Rectal smooth muscle tissue (tissue), 1 donor: ENCODE measurements at regions not wholly inside any gene's neighbourhood (a gene's known extent, or its start where the extent isn't known, plus 50 kb on each side); places are given as distances from the start of the nearest gene placed in this dataset.
"Not testable (repeated sequence)": the region's sequence is repeated elsewhere in the genome, so short reads cannot be mapped to it uniquely, and the experiment has no call there.

ENCODE experiments used
- H3K27ac ChIP-seq: one replicate; pipeline ENCODE4 v1.7.0; 2013; ENCODE audit warnings: low read depth, low read length, inconsistent platforms
- H3K27me3 ChIP-seq: one replicate; pipeline ENCODE4 v1.7.0; 2013; ENCODE audit warnings: low read length; ENCODE audit not compliant: control insufficient read depth, insufficient read depth
- H3K36me3 ChIP-seq: one replicate; pipeline ENCODE4 v1.7.0; 2013; ENCODE audit warnings: low read length; ENCODE audit not compliant: control insufficient read depth, insufficient read depth
- H3K4me1 ChIP-seq: one replicate; pipeline ENCODE4 v1.7.0; 2013; ENCODE audit warnings: low read length; ENCODE audit not compliant: control insufficient read depth, insufficient read depth
- H3K4me3 ChIP-seq: one replicate; pipeline ENCODE4 v1.7.0; 2013; ENCODE audit warnings: low read length
- H3K9ac ChIP-seq: one replicate; pipeline ENCODE4 v1.7.0; 2013; ENCODE audit warnings: low read length

DNA sequence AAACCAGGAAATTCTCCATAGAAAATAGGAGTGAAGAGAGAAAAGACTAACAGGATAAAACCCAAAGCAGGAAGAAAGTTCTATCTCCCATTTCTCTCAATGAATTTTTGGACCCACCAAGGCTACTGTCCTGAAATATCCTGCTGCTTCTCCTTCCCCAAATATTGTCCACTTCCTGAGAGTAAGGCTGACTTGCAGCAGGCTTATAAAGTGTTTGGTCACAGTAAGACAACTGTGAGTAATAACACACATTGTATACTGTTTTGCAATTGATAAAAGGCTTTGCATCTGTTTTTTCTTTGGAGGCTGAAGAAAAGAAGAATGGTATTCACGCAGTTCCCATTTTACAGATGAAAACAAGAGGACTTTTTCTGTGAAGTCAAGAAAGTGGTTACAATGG lies 52.8 kb downstream of the FOXD4L6 start:
- H3K4me3 ChIP-seq, H3K27ac ChIP-seq, H3K36me3 ChIP-seq, H3K27me3 ChIP-seq, H3K9ac ChIP-seq, H3K4me1 ChIP-seq: not testable (repeated sequence)

DNA sequence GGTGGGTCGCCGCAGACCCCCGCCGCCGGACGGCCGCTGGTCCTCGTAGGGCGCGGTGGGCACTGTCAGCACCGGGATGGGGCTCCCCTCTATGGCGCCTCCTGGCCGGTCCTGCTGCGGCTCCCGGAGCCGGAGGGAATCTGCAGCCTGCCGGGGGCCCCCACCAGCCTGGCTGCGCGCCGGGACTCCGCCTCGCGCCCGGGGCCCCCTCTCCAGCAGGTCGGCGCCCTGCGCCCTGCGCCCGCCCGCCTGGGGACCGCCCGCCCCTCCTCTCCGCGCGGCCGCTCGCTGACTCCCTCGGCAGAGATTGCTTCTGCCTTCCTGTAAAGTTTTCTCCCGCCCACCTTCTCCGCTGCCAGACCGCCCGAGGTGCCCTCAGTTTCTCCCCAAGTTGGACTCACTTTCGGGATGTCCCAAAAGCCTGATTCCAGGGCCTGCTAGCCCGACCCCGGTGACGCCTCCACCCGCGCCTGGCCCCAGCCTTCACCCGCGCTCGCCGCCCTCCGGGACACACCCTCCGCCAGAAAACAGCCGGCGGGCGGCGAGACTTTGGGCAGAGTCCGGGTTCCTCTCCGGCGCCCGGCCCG lies 54.0 kb downstream of the FOXD4L6 start:
- not testable (repeated sequence) for H3K27ac ChIP-seq, H3K36me3 ChIP-seq, H3K9ac ChIP-seq, H3K4me1 ChIP-seq, H3K27me3 ChIP-seq
- H3K4me3 ChIP-seq, result peak overlapping the region; percentile 55

GRCh38 chr9:41073471-41074243 lies 54.8 kb downstream of the FOXD4L6 start:
- H3K4me3 ChIP-seq, result peak overlapping the region; percentile 55
- not testable (repeated sequence) for H3K36me3 ChIP-seq, H3K27ac ChIP-seq, H3K4me1 ChIP-seq, H3K9ac ChIP-seq, H3K27me3 ChIP-seq

- H3K27ac ChIP-seq, H3K9ac ChIP-seq: not testable (repeated sequence)
These were observed 64.2 kb downstream of the FOXD4L6 start for GRCh38 chr9:41064125-41064795.

DNA sequence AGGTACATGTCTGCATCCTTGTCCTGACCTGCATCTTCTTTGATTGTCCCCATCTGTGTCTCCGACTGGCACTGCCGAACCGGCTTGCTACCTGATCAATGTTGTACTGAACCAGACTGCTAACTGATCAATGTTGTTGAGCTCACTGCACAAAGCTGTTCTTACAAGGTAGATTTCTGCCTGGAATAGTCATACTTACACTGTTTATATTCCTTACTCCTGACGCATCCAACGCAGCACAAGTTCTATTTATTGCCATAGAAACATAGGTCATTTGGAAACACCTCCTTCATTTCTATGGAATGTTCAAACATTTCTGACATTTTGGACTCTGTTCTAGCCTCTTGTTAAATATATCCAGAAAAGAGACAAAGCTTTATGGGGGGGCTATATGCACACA lies 65.2 kb downstream of the FOXD4L6 start:
- not testable (repeated sequence) for H3K9ac ChIP-seq, H3K27me3 ChIP-seq, H3K27ac ChIP-seq, H3K36me3 ChIP-seq, H3K4me3 ChIP-seq, H3K4me1 ChIP-seq

More at GRCh38 chr9:41064125-41064795, 64.2 kb downstream of the FOXD4L6 start:
- not testable (repeated sequence) for H3K4me3 ChIP-seq, H3K4me1 ChIP-seq, H3K36me3 ChIP-seq, H3K27me3 ChIP-seq

DNA sequence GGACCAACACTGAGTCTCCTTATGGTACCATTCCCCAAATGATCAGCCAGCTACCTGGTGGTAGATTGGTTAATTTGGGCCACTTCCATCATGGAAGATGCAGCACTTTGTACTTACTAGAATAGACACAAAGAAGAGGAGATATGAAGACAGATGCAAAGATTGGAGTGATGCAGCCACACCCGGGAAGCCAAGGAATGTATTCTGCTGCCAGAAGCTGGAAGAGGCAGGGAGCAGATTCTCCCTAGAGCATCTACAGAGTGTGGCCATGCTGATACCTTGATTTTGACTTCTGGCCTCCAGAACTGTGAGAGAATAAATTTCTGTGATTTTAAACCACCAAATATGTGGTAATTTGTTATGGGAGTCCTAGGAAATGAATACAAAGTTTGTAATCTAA lies 68.9 kb downstream of the FOXD4L6 start:
- H3K4me1 ChIP-seq, H3K4me3 ChIP-seq, H3K9ac ChIP-seq, H3K27me3 ChIP-seq, H3K36me3 ChIP-seq, H3K27ac ChIP-seq: not testable (repeated sequence)

GRCh38 chr9:41053666-41054363 lies 74.7 kb downstream of the FOXD4L6 start:
- not testable (repeated sequence) for H3K36me3 ChIP-seq, H3K4me3 ChIP-seq, H3K9ac ChIP-seq, H3K27ac ChIP-seq, H3K27me3 ChIP-seq, H3K4me1 ChIP-seq

DNA sequence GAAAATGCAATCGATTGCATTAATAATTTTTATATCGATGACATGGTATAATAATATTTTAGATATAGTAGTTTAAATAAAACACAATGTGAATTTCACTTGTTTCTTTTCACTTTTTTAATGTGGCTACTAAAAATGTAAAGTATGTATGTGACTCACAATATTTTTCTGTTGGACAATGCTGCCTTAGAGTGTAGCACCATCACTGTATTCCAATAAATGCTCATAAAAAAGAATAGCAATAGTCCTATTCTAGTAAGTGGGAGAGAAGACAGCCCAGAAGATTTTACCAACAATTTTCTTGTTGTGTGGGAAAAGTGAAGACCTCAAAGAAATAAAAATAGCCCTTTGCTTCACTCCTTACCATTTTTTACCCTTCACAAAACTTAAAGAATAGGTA lies 79.8 kb downstream of the FOXD4L6 start:
- not testable (repeated sequence) for H3K4me1 ChIP-seq, H3K36me3 ChIP-seq, H3K9ac ChIP-seq, H3K27ac ChIP-seq, H3K4me3 ChIP-seq, H3K27me3 ChIP-seq

GRCh38 chr9:41047792-41048191 lies 80.7 kb downstream of the FOXD4L6 start:
- H3K4me1 ChIP-seq, H3K36me3 ChIP-seq, H3K27ac ChIP-seq, H3K27me3 ChIP-seq, H3K4me3 ChIP-seq, H3K9ac ChIP-seq: not testable (repeated sequence)

GRCh38 chr9:41044930-41045329 lies 83.6 kb downstream of the FOXD4L6 start:
- not testable (repeated sequence) for H3K27ac ChIP-seq, H3K4me3 ChIP-seq, H3K36me3 ChIP-seq, H3K9ac ChIP-seq, H3K4me1 ChIP-seq, H3K27me3 ChIP-seq

DNA sequence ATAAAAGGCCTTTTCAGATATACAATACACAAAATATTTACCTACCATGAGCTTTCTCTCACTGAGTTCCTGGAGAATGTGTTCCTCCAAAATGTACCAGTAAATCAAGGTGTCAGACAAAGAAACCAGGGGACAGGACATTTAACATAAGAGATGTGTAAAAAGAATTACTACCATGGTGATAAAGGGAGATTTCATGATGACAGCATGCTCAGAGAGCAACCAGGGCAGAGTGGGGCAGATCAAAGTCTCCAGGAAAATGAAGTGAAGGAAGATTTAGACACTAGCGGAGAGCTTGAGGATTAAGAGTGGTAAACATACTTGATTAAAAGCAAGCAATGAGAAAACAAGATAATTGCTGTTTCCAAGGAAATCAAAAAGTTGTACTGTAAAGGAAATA lies 85.0 kb downstream of the FOXD4L6 start:
- H3K36me3 ChIP-seq, H3K4me3 ChIP-seq, H3K4me1 ChIP-seq, H3K9ac ChIP-seq, H3K27ac ChIP-seq, H3K27me3 ChIP-seq: not testable (repeated sequence)

GRCh38 chr9:41042111-41042510 lies 86.4 kb downstream of the FOXD4L6 start:
- H3K4me1 ChIP-seq, H3K9ac ChIP-seq, H3K27ac ChIP-seq, H3K4me3 ChIP-seq, H3K27me3 ChIP-seq, H3K36me3 ChIP-seq: not testable (repeated sequence)
